Aorta (tissue), 5 donors: ENCODE measurements at regions not wholly inside any gene's neighbourhood (a gene's known extent, or its start where the extent isn't known, plus 50 kb on each side); places are given as distances from the start of the nearest gene placed in this dataset.

Experiments used
- ATAC-seq: fragments of 200-7000 bp; cut with Tn5 transposase; one replicate; pipeline ENCODE4 v1.9.1; 2022; ENCODE audit warnings: moderate library complexity; ENCODE audit not compliant: low FRiP score
- DNase-seq, 2 donors: peaks; one replicate each; pipeline ENCODE4 v3.0.0-alpha.2; 2020
- H3K27ac ChIP-seq, 2 donors: one replicate each; pipeline ENCODE4 v1.5.1; 2013; ENCODE audit warnings: low read length in 2 of 2, mild to moderate bottlenecking in 2 of 2, moderate library complexity in 2 of 2, control low read depth in 1 of 2, inconsistent platforms in 1 of 2, low read depth in 1 of 2
- H3K27me3 ChIP-seq, 2 donors: one replicate each; pipeline ENCODE4 v1.6.1; 2013; ENCODE audit warnings: control low read depth in 1 of 2, low read length in 1 of 2, mild to moderate bottlenecking in 1 of 2, moderate library complexity in 1 of 2; ENCODE audit not compliant: insufficient read depth in 2 of 2, control insufficient read depth in 1 of 2
- H3K36me3 ChIP-seq, 2 donors: one replicate each; pipeline ENCODE4 v1.6.1; 2013; ENCODE audit warnings: control low read depth in 1 of 2, low read length in 1 of 2, mild to moderate bottlenecking in 1 of 2; ENCODE audit not compliant: insufficient read depth in 2 of 2, control insufficient read depth in 1 of 2
- H3K4me1 ChIP-seq, 2 donors: one replicate each; pipeline ENCODE4 v1.6.1; 2013; ENCODE audit warnings: low read length in 2 of 2, control low read depth in 1 of 2, mild to moderate bottlenecking in 1 of 2, moderate library complexity in 1 of 2; ENCODE audit not compliant: insufficient read depth in 2 of 2, control insufficient read depth in 1 of 2
- H3K4me3 ChIP-seq, 2 donors: one replicate each; pipeline ENCODE4 v1.5.1; 2013; ENCODE audit warnings: low read length in 2 of 2, control low read depth in 1 of 2, mild to moderate bottlenecking in 1 of 2
- H3K9me3 ChIP-seq: one replicate; pipeline ENCODE4 v1.6.1; 2013; ENCODE audit warnings: mild to moderate bottlenecking, low read length; ENCODE audit not compliant: control insufficient read depth
- WGBS, 2 donors: extraction: QIAGEN DNeasy Blood & Tissue Kit; methylation state at CpG; one replicate each; pipeline ENCODE4 v1.1.7; 2013; 5-methylcytosine and 5-hydroxymethylcytosine counted together
- intact Hi-C, 2 donors: fragments of 100-400 bp; cut with DNase I; formaldehyde crosslinking; loops; one replicate each; pipeline versions ENCODE4 v1.14.2 to v1.15.0; 2022
- donor health status: healthy with polysubstance abuse.
- donor health status: Bipolar disorder and iron deficiency.
- donor health status: DM: no; HTN: no; CAD: no.
- donor health status: DM: no; HTN: no; CAD: no.
- donor health status: DM: yes; HTN: yes; CAD: no.

DNA sequence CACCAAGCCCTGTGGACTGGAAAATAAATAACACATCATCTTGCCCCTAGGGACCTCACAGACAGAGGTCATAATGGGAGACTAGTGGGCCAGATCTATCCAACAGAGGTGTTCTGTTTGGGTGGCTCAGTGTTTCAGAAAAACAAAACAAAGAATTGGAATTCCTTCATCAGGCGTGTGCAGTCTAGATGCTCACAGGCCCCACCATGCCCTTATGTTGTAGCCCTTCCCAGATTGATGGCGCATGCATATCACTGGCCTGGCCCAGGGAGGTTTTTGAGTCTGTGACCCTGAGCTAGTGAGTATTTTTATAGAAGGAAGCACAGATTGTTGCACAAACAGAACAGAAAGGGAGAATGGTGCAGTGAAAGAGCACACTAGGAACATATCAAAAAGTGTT lies 859.6 kb downstream of the BCL11B start:
- WGBS, 2 donors, result 64 to 87% methylated on average over 2 of the region's 2 CpGs
- H3K9me3 ChIP-seq, result peaks cover 2% of the 10 kb centered on the region
- DNase-seq (no peak), ATAC-seq (no peak)
- no peaks in the 10 kb centered on the region for H3K36me3 ChIP-seq
- no peaks in the 10 kb centered on the region for H3K4me1 ChIP-seq
- H3K27me3 ChIP-seq, result no peaks in the 10 kb centered on the region
- intact Hi-C loops, result no loop called here
- H3K4me3 ChIP-seq, result no peak overlapping the region
- H3K27ac ChIP-seq, result no peak overlapping the region

DNA sequence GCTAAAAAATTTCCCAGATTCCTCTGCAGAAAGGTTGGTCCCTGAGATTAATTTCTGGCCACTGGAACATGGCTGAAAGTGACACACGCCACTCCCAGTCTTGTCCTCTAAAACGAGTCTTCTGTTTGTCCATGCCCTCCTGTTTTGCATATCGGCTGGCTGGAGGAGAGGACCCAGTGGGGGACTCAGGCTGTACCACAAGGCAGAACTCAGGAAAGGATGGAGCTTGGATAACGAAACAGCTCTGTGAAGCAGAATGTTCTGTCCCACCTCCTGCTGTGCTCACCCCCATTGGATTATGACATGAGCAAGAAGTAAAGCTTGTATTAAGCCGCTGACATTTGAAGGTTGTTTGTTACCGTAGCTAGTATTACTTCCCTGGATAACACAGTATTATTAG lies 856.2 kb downstream of the BCL11B start:
- intact Hi-C loops, result no loop called here
- H3K4me1 ChIP-seq, result no peaks in the 10 kb centered on the region
- DNase-seq (no peak), ATAC-seq (no peak)
- peaks cover 2% of the 10 kb centered on the region for H3K9me3 ChIP-seq
- no peaks in the 10 kb centered on the region for H3K36me3 ChIP-seq
- H3K27ac ChIP-seq, result no peak overlapping the region
- no peak overlapping the region for H3K4me3 ChIP-seq
- no peaks in the 10 kb centered on the region for H3K27me3 ChIP-seq
- 69 to 73% methylated on average over 6 of the region's 6 CpGs for WGBS, 2 donors

DNA sequence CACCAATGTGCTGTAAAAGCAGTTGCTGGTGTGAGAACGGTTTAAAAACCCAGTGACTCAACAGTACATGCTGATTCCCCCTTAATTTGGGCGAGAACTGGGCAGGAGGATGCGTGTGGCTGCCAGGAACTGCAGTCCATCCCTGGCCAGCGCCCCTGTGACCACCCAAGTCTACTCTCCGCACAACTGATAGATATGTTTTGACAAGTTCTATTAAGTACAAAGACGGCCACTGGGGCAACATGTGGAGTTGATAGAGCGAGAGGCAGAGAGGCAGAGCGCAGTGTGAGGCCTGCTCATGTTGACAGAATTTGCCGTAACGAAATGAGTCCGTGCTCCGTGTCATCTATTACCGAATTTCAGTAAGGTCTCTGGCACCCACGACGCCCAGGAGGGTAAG lies 855.0 kb downstream of the BCL11B start:
- H3K27me3 ChIP-seq, result no peaks in the 10 kb centered on the region
- no peak overlapping the region for H3K4me3 ChIP-seq
- peaks cover 2% of the 10 kb centered on the region for H3K9me3 ChIP-seq
- DNase-seq, result no peak
- no peaks in the 10 kb centered on the region for H3K36me3 ChIP-seq
- 75 to 76% methylated on average over 15 of the region's 15 CpGs for WGBS, 2 donors
- intact Hi-C loops, result no loop called here
- no peak overlapping the region for H3K27ac ChIP-seq
- ATAC-seq, result no peak
- H3K4me1 ChIP-seq, result no peaks in the 10 kb centered on the region

DNA sequence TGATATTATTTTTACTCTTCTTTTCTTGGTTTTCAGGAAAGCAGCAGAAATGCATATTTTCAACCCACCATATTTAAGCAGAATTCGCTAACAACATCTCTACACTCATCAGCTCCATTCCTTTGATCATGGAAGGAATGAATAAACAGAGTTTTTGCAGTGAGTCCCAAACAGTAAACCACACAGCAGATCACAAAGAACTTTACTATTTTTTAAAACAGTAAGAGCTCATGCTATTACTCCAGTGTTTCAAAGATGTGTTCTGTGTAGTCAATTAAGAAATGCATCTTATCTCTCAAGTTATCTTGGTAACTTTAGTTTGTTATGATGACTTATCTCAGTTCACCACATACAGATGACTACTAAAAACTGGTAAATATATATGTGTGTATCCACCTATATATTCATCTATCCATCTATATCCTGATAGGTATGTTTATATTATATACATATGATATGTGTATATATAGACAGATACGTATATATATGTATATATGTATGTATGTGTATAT lies 843.5 kb downstream of the BCL11B start:
- intact Hi-C loops, result no loop called here
- no peak for ATAC-seq
- WGBS, 2 donors, result 70 to 78% methylated on average over 2 of the region's 2 CpGs

DNA sequence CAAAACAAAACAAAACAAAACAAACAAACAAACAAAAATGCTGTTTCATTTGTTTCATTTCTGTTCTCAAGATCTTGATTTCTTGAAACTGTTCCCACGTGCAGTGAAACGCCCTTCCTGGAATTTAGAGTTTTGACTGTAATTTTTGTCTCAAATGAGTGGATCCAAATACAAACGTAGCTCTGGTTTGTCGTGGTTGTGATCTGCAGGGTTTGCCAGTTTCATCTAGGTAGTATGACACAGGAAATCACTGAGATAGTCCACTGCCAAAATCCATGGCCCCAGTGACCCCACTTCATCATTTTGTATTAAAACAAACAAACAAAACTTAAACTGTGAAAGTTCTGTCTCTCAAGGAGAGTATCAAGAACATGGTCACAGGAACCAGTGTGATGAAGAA lies 838.6 kb downstream of the BCL11B start:
- 22 to 23% methylated on average over 4 of the region's 4 CpGs for WGBS, 2 donors
- Histone ChIP-seq H3K27ac (no peak overlapping the region), H3K9me3 (no peaks in the 10 kb centered on the region), H3K36me3 (no peaks in the 10 kb centered on the region), H3K27me3 (no peaks in the 10 kb centered on the region), H3K4me3 (no peak overlapping the region), H3K4me1 (no peaks in the 10 kb centered on the region)
- DNase-seq (no peak), ATAC-seq (no peak)
- intact Hi-C loops, result no loop called here

More for the DNA sequence above, 843.5 kb downstream of the BCL11B start:
- Histone ChIP-seq H3K27ac (no peak overlapping the region), H3K4me1 (no peaks in the 10 kb centered on the region), H3K36me3 (no peaks in the 10 kb centered on the region), H3K9me3 (no peaks in the 10 kb centered on the region), H3K4me3 (no peak overlapping the region), H3K27me3 (no peaks in the 10 kb centered on the region)
- no peak for DNase-seq

DNA sequence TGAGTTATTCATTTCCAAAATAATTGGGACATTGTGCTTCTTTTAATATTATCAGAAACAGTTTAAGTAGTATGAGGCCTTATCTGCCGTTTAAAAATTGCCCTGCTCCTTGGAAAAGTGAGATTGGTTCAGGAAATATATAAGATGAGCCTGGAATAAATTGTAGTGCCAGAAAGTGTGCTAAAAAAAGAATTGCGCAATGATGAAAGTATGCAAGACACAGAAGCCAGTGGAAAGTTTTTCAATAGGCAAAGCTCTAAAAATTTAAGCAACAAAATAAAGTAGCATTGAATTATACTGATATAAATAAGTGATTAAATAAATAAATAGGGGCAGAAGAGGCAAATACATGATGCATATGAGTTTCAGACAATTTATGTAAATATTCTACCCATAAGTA lies 834.9 kb downstream of the BCL11B start:
- Histone ChIP-seq H3K4me3 (no peak overlapping the region), H3K27ac (no peak overlapping the region), H3K36me3 (no peaks in the 10 kb centered on the region), H3K9me3 (peaks cover under 1% of the 10 kb centered on the region), H3K4me1 (no peaks in the 10 kb centered on the region), H3K27me3 (no peaks in the 10 kb centered on the region)
- intact Hi-C loops, result no loop called here
- no peak for DNase-seq
- WGBS, 2 donors, result 82 to 88% methylated on average over 2 of the region's 2 CpGs
- no peak for ATAC-seq

DNA sequence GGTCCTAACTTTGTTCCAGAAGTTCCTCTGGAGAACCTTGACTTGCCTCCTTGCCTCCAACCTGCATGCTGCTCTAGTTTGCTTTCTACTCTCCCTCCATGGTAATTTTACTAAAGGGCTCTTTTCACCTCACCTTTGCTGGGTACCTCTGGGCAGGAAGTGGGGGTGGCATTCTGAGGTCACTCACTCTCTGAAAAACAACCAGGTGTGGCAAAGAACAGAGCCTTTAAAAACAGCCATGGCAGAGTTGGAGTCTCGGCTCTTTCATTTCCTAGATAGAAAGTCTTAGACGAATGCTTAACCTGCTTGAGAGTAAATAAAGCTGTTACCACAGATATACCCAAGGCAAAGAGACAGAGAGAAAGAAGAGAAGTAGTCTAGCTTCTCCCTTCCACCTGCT lies 827.9 kb downstream of the BCL11B start:
- Histone ChIP-seq H3K9me3 (peaks cover 2% of the 10 kb centered on the region), H3K4me1 (no peaks in the 10 kb centered on the region), H3K4me3 (no peak overlapping the region), H3K27ac (no peak overlapping the region), H3K27me3 (no peaks in the 10 kb centered on the region), H3K36me3 (no peaks in the 10 kb centered on the region)
- WGBS, 2 donors, result 83 to 85% methylated on average over 2 of the region's 2 CpGs
- intact Hi-C loops, result no loop called here
- DNase-seq (no peak), ATAC-seq (no peak)

DNA sequence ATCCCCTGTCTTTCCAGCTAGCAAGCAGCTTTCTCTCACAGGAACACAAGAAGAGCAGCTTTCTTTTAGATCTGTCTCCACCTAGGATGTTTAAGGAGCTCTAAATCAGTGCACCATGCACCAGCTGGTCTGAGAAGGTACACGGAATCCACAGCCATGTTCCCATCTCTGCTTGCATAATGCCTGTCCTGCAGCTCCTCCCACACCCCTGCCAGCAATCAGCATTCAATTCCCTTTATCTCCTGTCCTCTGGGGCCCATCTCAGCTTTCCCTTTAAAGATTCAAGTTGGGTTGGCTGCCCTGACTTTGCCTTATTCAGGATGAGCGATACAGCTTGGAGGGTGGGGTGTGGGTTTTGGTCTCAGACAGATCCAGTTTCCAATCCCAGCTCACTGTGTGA lies 826.3 kb downstream of the BCL11B start:
- WGBS, 2 donors, result 68% methylated on average over 2 of the region's 2 CpGs
- DNase-seq, result no peak
- no peak for ATAC-seq

DNA sequence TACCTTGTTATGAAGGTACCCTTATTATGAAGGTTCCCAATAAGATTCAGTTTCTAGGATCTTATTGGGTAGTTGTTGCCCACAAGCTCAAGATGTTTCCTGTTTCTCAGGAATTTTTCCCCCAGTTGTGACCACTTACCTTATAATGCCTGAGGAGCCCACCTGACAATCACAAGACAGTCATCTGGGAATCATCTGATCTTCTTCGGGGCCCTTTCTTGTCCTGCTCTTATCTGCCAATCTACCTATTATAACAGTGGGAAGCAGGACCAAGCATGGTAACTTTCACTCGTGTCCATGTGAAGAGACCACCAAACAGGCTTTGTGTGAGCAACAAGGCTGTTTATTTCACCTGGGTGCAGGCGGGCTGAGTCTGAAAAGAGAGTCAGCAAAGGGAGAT lies 825.5 kb downstream of the BCL11B start:
- H3K4me3 ChIP-seq, result no peak overlapping the region
- no peak for DNase-seq
- H3K4me1 ChIP-seq, result no peaks in the 10 kb centered on the region
- no peaks in the 10 kb centered on the region for H3K36me3 ChIP-seq
- intact Hi-C loops, result no loop called here
- H3K27me3 ChIP-seq, result no peaks in the 10 kb centered on the region
- WGBS, 2 donors, result 88 to 93% methylated on average over 2 to 3 of the region's 3 CpGs
- peaks cover 2% of the 10 kb centered on the region for H3K9me3 ChIP-seq
- ATAC-seq, result no peak
- H3K27ac ChIP-seq, result no peak overlapping the region

More for the DNA sequence above, 826.3 kb downstream of the BCL11B start:
- no peaks in the 10 kb centered on the region for H3K4me1 ChIP-seq
- no peak overlapping the region for H3K27ac ChIP-seq
- no peaks in the 10 kb centered on the region for H3K36me3 ChIP-seq
- intact Hi-C loops, result no loop called here
- peaks cover 2% of the 10 kb centered on the region for H3K9me3 ChIP-seq
- no peaks in the 10 kb centered on the region for H3K27me3 ChIP-seq
- no peak overlapping the region for H3K4me3 ChIP-seq
